Right lobe of liver (tissue), 4 donors: ENCODE measurements at regions not wholly inside any gene's neighbourhood (a gene's known extent, or its start where the extent isn't known, plus 50 kb on each side); places are given as distances from the start of the nearest gene placed in this dataset.

Source experiments
- CTCF ChIP-seq, 4 donors: fragments of 200-600 bp in 3 of 4; fragments of 450-650 bp in 1 of 4; IDR thresholded peaks; one replicate each; pipeline versions ENCODE4 v1.5.1 to v1.8.0; 2016 to 2022; ENCODE audit warnings: antibody characterized with exemption in 4 of 4, mild to moderate bottlenecking in 2 of 4
- POLR2A ChIP-seq: fragments of 450-650 bp; IDR thresholded peaks from one replicate; pipeline ENCODE4 v1.6.1; 2017; ENCODE audit warnings: antibody characterized with exemption, mild to moderate bottlenecking
- donor health status: DM: no; HTN: no; CAD: no.
- donor health status: DM: no; HTN: no; CAD: no.
- donor health status: DM: no; HTN: yes; CAD: no.

DNA sequence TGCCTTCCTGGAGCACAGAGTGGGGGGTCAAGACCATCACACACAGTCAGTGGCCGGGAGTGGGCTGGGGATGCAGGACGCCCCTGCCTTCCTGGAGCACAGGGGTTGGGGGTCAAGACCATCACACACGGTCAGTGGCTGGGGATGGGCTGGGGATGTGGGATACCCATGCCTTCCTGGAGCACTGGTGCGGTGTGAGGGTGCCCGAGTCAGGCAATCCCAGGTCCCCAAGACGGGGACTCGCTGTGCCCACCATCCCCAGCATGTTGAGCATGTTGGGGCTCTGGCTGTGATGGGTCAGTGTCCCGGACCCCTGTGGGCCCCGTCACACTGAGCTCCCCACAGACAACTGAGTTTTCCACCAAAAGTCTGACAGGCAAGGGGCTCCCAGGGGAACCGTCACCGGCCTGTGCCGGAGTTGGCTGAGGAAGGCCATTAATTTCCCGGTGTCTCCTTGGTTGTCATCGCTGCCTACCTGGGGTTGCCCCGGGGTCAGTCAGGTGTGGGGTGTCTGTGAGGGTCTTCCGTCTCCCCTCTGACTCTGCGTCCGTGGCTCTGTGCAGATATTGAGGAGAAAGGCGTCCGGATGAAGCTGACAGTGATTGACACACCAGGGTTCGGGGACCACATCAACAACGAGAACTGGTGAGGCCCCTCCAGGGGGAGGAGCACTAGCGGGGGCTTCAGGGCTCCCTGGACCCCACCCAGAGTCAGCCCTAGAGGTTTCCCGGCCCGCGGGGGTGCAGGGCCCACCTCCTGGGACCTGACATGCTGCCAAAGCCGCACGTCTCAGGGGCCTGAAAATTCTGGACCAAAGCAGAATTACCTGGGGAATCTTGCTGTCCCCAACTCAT, 347.1 kb downstream of the SEC14L1 start:
- TF ChIP-seq CTCF (IDR thresholded peaks at IDR 0.05) (no peak), POLR2A (no peak)
